C4-2B (cell line): ENCODE measurements at regions not wholly inside any gene's neighbourhood (a gene's known extent, or its start where the extent isn't known, plus 50 kb on each side); places are given as distances from the start of the nearest gene placed in this dataset.

Source experiments
- ZFX ChIP-seq: fragments of 450-650 bp; IDR thresholded peaks from 2 replicates; pipeline ENCODE4 v1.6.1; 2017
- TF ChIP-seq, protein P1 (sequence below): fragments of 450-650 bp; conservative IDR thresholded peaks from 2 replicates; pipeline ENCODE4 v1.5.1; 2017; ENCODE audit warnings: mild to moderate bottlenecking

DNA sequence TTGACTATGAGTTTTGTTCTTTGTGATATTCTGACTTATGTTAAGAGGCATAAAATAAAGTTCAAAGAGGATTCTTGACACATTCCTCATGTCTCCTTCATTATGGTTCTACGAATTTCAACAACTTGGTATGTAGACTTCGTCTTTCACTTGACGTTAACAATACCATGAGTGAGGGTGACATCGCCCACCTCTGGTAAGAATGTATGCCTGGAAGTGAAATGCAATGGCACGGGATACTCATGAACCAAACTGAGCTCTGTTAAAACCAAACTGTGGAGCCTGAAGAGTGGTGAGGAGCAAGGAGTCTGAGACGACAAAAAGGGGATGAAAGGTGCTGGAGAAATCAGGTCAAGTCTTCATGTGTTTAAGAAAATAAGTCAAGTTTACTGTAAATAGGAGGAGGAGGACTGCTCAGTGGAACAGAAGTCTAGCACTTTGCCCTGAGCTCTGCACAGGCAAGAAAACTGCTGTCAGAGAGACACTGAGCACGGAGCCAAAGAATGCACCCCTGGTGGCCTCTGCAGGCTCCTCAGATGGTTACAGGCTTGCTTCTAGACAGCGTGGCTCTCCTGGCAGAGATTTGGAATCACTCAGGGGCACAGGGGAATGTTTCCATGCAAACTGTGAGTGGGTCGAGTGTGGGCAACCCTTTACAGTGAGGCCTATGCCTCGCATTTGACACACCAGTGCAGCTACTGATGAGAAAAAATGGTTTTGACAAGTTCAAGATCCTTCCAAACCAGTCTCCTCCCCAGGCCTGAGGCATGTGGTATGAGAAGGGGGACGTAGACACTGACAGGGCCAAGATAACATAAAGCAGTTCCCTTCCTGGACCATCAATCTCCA lies 470.1 kb downstream of the IRX1 start:
- TF ChIP-seq, protein P1, sequence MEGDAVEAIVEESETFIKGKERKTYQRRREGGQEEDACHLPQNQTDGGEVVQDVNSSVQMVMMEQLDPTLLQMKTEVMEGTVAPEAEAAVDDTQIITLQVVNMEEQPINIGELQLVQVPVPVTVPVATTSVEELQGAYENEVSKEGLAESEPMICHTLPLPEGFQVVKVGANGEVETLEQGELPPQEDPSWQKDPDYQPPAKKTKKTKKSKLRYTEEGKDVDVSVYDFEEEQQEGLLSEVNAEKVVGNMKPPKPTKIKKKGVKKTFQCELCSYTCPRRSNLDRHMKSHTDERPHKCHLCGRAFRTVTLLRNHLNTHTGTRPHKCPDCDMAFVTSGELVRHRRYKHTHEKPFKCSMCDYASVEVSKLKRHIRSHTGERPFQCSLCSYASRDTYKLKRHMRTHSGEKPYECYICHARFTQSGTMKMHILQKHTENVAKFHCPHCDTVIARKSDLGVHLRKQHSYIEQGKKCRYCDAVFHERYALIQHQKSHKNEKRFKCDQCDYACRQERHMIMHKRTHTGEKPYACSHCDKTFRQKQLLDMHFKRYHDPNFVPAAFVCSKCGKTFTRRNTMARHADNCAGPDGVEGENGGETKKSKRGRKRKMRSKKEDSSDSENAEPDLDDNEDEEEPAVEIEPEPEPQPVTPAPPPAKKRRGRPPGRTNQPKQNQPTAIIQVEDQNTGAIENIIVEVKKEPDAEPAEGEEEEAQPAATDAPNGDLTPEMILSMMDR, result no peak
- no peak for TF ChIP-seq ZFX
